Activated naive CD8-positive, alpha-beta T cell treated with anti-CD3 and anti-CD28 coated beads for 36 hours (primary cell): ENCODE measurements at regions not wholly inside any gene's neighbourhood (a gene's known extent, or its start where the extent isn't known, plus 50 kb on each side); places are given as distances from the start of the nearest gene placed in this dataset.

ENCODE experiments used
- DNase-seq: peaks from one replicate; pipeline ENCODE4 v3.0.0; 2021
- H3K27ac Mint-ChIP-seq: one replicate; pipeline ENCODE4 v1.8.0; 2022; ENCODE audit warnings: mild to moderate bottlenecking, moderate library complexity, mixed read lengths
- H3K27me3 Mint-ChIP-seq: one replicate; pipeline ENCODE4 v1.8.0; 2022; ENCODE audit warnings: mild to moderate bottlenecking, mixed read lengths
- H3K36me3 Mint-ChIP-seq: one replicate; pipeline ENCODE4 v1.8.0; 2021; ENCODE audit warnings: mild to moderate bottlenecking, mixed read lengths
- H3K4me1 Mint-ChIP-seq: one replicate; pipeline ENCODE4 v1.8.0; 2021; ENCODE audit warnings: mixed read lengths
- H3K4me3 Mint-ChIP-seq: one replicate; pipeline ENCODE4 v1.8.0; 2022; ENCODE audit warnings: mild to moderate bottlenecking, moderate library complexity, mixed read lengths
- H3K9me3 Mint-ChIP-seq: one replicate; pipeline ENCODE4 v1.8.0; 2022; ENCODE audit warnings: mixed read lengths

DNA sequence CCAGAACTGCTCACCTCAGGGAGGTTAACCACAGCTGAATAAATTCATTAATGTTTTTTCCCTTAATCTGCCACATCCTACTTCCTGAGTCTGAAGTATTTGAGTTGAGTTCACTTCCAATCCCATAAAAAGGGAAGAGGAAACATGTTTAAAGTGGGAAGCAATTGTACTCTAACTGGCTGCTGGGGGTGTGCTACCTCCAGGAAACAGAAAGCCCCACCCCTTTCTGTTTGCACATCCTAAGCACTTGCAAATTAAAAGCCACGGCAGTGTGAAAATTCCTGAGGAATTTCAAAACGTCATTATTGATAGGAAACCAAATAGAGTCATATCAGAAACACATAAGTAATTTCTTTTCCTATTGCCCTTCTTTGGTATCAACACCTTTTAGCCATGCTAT is 307.0 kb upstream of the NR5A2 start:
- no peak overlapping the region for H3K27ac Mint-ChIP-seq
- H3K27me3 Mint-ChIP-seq: peaks cover 27% of the 10 kb centered on the region

DNA sequence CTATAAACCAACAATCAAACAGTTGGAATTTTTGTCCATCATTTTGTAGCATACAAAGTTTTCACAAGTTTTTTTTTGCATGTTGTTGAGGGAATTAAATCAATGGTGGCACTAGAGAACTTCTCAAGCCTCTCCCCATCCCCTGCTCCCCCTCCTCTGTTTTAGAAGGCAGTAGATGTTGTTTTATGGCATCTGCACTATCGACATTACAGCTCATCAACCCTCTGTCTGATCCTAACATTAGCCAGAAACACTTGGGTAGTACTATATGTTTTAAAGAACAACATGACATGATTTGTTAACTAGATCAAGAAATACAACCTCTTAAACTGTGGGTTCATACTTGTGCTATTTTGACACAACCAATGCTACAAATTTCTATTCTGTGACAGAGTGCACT is 306.5 kb upstream of the NR5A2 start:
- no peaks in the 10 kb centered on the region for H3K9me3 Mint-ChIP-seq
- peaks cover 9% of the 10 kb centered on the region for H3K4me1 Mint-ChIP-seq
- H3K27me3 Mint-ChIP-seq: peaks cover 31% of the 10 kb centered on the region
- no peak overlapping the region for H3K27ac Mint-ChIP-seq
- no peak for DNase-seq
- H3K4me3 Mint-ChIP-seq: no peak overlapping the region
- H3K36me3 Mint-ChIP-seq: no peaks in the 10 kb centered on the region

More for the DNA sequence above, 307.0 kb upstream of the NR5A2 start:
- no peak for DNase-seq
- no peak overlapping the region for H3K4me3 Mint-ChIP-seq
- no peaks in the 10 kb centered on the region for H3K9me3 Mint-ChIP-seq
- H3K36me3 Mint-ChIP-seq: no peaks in the 10 kb centered on the region
- H3K4me1 Mint-ChIP-seq: peaks cover 9% of the 10 kb centered on the region

GRCh38 chr1:199723250-199723956 is 304.1 kb upstream of the NR5A2 start:
- Mint-ChIP-seq H3K4me1 (peaks cover 9% of the 10 kb centered on the region), H3K4me3 (no peak overlapping the region), H3K9me3 (no peaks in the 10 kb centered on the region), H3K27ac (no peak overlapping the region), H3K27me3 (peaks cover 40% of the 10 kb centered on the region), H3K36me3 (no peaks in the 10 kb centered on the region)
- no peak for DNase-seq

- H3K27me3 Mint-ChIP-seq: peaks cover 38% of the 10 kb centered on the region
- H3K36me3 Mint-ChIP-seq: no peaks in the 10 kb centered on the region
- H3K4me3 Mint-ChIP-seq: no peak overlapping the region
- no peak for DNase-seq
- H3K27ac Mint-ChIP-seq: no peak overlapping the region
- peaks cover 9% of the 10 kb centered on the region for H3K4me1 Mint-ChIP-seq
- H3K9me3 Mint-ChIP-seq: no peaks in the 10 kb centered on the region
These were observed 303.5 kb upstream of the NR5A2 start for GRCh38 chr1:199724049-199724448.

- no peak overlapping the region for H3K27ac Mint-ChIP-seq
- no peaks in the 10 kb centered on the region for H3K36me3 Mint-ChIP-seq
- H3K4me3 Mint-ChIP-seq: no peak overlapping the region
- H3K27me3 Mint-ChIP-seq: peaks cover 36% of the 10 kb centered on the region
- DNase-seq: no peak
- no peaks in the 10 kb centered on the region for H3K9me3 Mint-ChIP-seq
- H3K4me1 Mint-ChIP-seq: peaks cover 9% of the 10 kb centered on the region
These were observed 302.4 kb upstream of the NR5A2 start for GRCh38 chr1:199725002-199725565.

DNA sequence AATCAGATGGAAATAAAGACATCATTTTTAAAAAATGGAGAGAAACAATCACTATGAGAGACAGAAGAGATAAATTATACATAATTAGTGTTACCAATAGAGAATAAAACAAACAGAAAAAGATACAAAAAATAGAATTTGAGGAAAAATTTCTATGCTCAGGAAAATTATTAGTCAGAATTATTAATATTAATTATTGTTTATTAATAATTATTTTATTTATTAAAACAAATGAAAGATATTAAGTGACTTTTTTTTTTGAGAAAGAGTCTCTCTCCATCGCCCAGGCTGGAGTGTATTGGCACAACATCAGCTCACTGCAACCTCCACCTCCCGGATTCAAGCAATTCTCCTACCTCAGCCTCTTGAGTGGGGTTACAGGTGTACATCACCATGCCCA is 299.8 kb upstream of the NR5A2 start:
- H3K4me1 Mint-ChIP-seq: peaks cover 7% of the 10 kb centered on the region
- no peaks in the 10 kb centered on the region for H3K36me3 Mint-ChIP-seq
- no peak for DNase-seq
- H3K9me3 Mint-ChIP-seq: peaks cover 2% of the 10 kb centered on the region
- peaks cover 36% of the 10 kb centered on the region for H3K27me3 Mint-ChIP-seq
- H3K4me3 Mint-ChIP-seq: no peak overlapping the region
- no peak overlapping the region for H3K27ac Mint-ChIP-seq

DNA sequence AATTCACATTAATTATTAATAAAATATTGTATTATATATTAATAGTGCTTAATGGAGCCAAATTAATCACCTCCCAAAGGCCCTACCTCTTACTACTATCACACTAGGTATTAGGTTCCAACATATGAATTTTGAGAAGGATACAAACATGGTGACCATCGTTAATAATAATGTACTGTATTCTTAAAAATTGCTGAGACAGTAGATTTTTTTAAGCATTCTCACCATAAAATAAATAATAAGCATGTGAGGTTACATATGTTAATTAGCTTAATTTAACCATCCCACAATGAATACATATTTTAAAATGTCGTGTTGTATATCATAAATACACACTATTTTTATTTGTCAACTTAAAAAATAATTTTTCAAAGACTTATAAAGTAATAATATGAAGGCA is 299.2 kb upstream of the NR5A2 start:
- Mint-ChIP-seq H3K9me3 (peaks cover 2% of the 10 kb centered on the region), H3K4me1 (peaks cover 7% of the 10 kb centered on the region), H3K36me3 (no peaks in the 10 kb centered on the region), H3K27ac (no peak overlapping the region), H3K4me3 (no peak overlapping the region), H3K27me3 (peaks cover 33% of the 10 kb centered on the region)
- DNase-seq: no peak

- Mint-ChIP-seq H3K4me3 (no peak overlapping the region), H3K27me3 (peaks cover 15% of the 10 kb centered on the region), H3K9me3 (peaks cover 2% of the 10 kb centered on the region), H3K4me1 (no peaks in the 10 kb centered on the region), H3K36me3 (no peaks in the 10 kb centered on the region), H3K27ac (no peak overlapping the region)
- no peak for DNase-seq
These were observed 294.4 kb upstream of the NR5A2 start for GRCh38 chr1:199733125-199733524.

DNA sequence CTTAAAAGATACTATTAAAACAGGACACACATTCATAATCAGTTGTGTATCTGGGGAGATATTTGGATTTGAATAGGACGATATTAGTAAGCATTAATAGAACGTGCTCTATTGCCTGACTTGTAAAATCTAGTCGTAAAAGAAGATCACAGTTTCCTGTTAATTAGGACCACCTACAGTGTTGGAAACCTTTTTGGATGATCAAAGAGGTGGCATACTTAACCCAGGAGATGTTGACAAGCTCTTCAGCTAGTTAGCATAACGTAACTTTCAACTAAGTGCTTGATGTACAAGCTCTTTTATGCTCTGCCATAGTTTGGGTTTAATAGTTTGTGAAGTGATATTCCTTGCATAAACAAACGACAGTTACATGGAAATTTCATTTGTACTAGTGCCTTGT is 293.3 kb upstream of the NR5A2 start:
- Mint-ChIP-seq H3K4me1 (no peaks in the 10 kb centered on the region), H3K27ac (no peak overlapping the region)

GRCh38 chr1:199735660-199736059 is 291.9 kb upstream of the NR5A2 start:
- Mint-ChIP-seq H3K36me3 (no peaks in the 10 kb centered on the region), H3K4me1 (no peaks in the 10 kb centered on the region), H3K4me3 (no peak overlapping the region), H3K27ac (no peak overlapping the region), H3K9me3 (peaks cover 2% of the 10 kb centered on the region), H3K27me3 (peaks cover 16% of the 10 kb centered on the region)
- DNase-seq: no peak

More for the DNA sequence above, 293.3 kb upstream of the NR5A2 start:
- no peak for DNase-seq
- Mint-ChIP-seq H3K36me3 (no peaks in the 10 kb centered on the region), H3K27me3 (peaks cover 13% of the 10 kb centered on the region), H3K4me3 (no peak overlapping the region), H3K9me3 (peaks cover 2% of the 10 kb centered on the region)

- Mint-ChIP-seq H3K9me3 (no peaks in the 10 kb centered on the region), H3K27me3 (peaks cover 12% of the 10 kb centered on the region), H3K27ac (no peak overlapping the region), H3K36me3 (no peaks in the 10 kb centered on the region), H3K4me3 (no peak overlapping the region), H3K4me1 (no peaks in the 10 kb centered on the region)
- no peak for DNase-seq
These were observed 290.9 kb upstream of the NR5A2 start for GRCh38 chr1:199736646-199737045.

GRCh38 chr1:199741586-199741985 is 285.9 kb upstream of the NR5A2 start:
- H3K4me3 Mint-ChIP-seq: no peak overlapping the region
- H3K4me1 Mint-ChIP-seq: no peaks in the 10 kb centered on the region
- H3K27ac Mint-ChIP-seq: no peak overlapping the region
- H3K27me3 Mint-ChIP-seq: peaks cover 18% of the 10 kb centered on the region
- H3K9me3 Mint-ChIP-seq: no peaks in the 10 kb centered on the region
- no peaks in the 10 kb centered on the region for H3K36me3 Mint-ChIP-seq
- no peak for DNase-seq

GRCh38 chr1:199742547-199742946 is 285.0 kb upstream of the NR5A2 start:
- H3K4me3 Mint-ChIP-seq: no peak overlapping the region
- no peaks in the 10 kb centered on the region for H3K4me1 Mint-ChIP-seq
- H3K27ac Mint-ChIP-seq: no peak overlapping the region
- no peaks in the 10 kb centered on the region for H3K9me3 Mint-ChIP-seq
- H3K36me3 Mint-ChIP-seq: no peaks in the 10 kb centered on the region
- H3K27me3 Mint-ChIP-seq: peaks cover 18% of the 10 kb centered on the region
- no peak for DNase-seq

DNA sequence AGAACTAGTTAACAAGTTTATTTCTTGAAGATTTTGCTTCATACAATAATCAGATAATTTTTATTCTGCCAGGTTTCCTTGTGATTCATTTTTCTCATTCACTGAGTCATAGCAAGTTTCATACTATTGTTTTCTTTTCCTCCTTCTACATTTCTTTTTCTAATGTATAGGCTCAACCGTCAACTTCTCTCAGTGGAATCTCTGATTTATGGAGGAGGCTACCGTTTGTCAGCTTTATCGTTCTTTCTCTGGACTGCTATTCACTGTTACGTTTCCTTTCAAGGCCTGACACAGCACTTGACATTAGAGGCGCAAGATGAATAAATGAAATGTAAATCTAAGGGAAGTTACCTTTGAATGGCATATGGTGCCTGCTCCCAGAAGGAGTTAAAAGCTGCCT is 284.3 kb upstream of the NR5A2 start:
- no peaks in the 10 kb centered on the region for H3K4me1 Mint-ChIP-seq
- no peaks in the 10 kb centered on the region for H3K9me3 Mint-ChIP-seq
- no peak for DNase-seq
- H3K4me3 Mint-ChIP-seq: no peak overlapping the region
- peaks cover 18% of the 10 kb centered on the region for H3K27me3 Mint-ChIP-seq
- no peak overlapping the region for H3K27ac Mint-ChIP-seq
- H3K36me3 Mint-ChIP-seq: no peaks in the 10 kb centered on the region

- no peaks in the 10 kb centered on the region for H3K36me3 Mint-ChIP-seq
- no peak for DNase-seq
- H3K9me3 Mint-ChIP-seq: no peaks in the 10 kb centered on the region
- H3K27me3 Mint-ChIP-seq: peaks cover 23% of the 10 kb centered on the region
- H3K4me3 Mint-ChIP-seq: no peak overlapping the region
- no peak overlapping the region for H3K27ac Mint-ChIP-seq
- no peaks in the 10 kb centered on the region for H3K4me1 Mint-ChIP-seq
These were observed 280.7 kb upstream of the NR5A2 start for GRCh38 chr1:199746666-199747384.

- no peaks in the 10 kb centered on the region for H3K36me3 Mint-ChIP-seq
- no peak overlapping the region for H3K4me3 Mint-ChIP-seq
- no peak overlapping the region for H3K27ac Mint-ChIP-seq
- peaks cover 23% of the 10 kb centered on the region for H3K27me3 Mint-ChIP-seq
- DNase-seq: no peak
- no peaks in the 10 kb centered on the region for H3K9me3 Mint-ChIP-seq
- no peaks in the 10 kb centered on the region for H3K4me1 Mint-ChIP-seq
These were observed 279.5 kb upstream of the NR5A2 start for GRCh38 chr1:199747984-199748383.
